ENCODE measurements at regions not wholly inside any gene's neighbourhood (a gene's known extent, or its start where the extent isn't known, plus 50 kb on each side); places are given as distances from the start of the nearest gene placed in this dataset.

GRCh38 chr3:152976239-152976638 is 141.3 kb downstream of the P2RY1 start:
- no peak for TF ChIP-seq CTCF (IDR thresholded peaks at IDR 0.05; ENCODE audit: insufficient read depth, low read length)
- no peak for TF ChIP-seq POLR2AphosphoS5 (IDR thresholded peaks at IDR 0.05; ENCODE audit: low read depth)
- TF ChIP-seq SPI1 (IDR thresholded peaks at IDR 0.05; ENCODE audit: borderline replicate concordance, low read depth): no peak
- TF ChIP-seq REST (IDR thresholded peaks at IDR 0.05; ENCODE audit: insufficient replicate concordance, low read depth): no peak
- DNase-seq (ENCODE audit: low read depth in 1 of 2, low spot score in 1 of 2): no peak
- no peak overlapping the region for H3K27ac ChIP-seq (replicated peaks)

GRCh38 chr3:152977366-152977765 is 142.4 kb downstream of the P2RY1 start:
- no peak for DNase-seq (ENCODE audit: low read depth in 1 of 2, low spot score in 1 of 2)
- Histone ChIP-seq H3K4me3 (replicated peaks; ENCODE audit: insufficient read depth, low read length) (no peak overlapping the region), H3K27ac (replicated peaks) (no peak overlapping the region), H3K27me3 (ENCODE audit: insufficient read depth, poor library complexity, severe bottlenecking) (no peaks in the 10 kb centered on the region)
- TF ChIP-seq GABPA (IDR thresholded peaks at IDR 0.05; ENCODE audit: low read depth) (no peak), REST (IDR thresholded peaks at IDR 0.05; ENCODE audit: insufficient replicate concordance, low read depth) (no peak)

More at GRCh38 chr3:152976239-152976638, 141.3 kb downstream of the P2RY1 start:
- H3K4me3 ChIP-seq (replicated peaks; ENCODE audit: insufficient read depth, low read length): no peak overlapping the region
- H3K27me3 ChIP-seq (ENCODE audit: insufficient read depth, poor library complexity, severe bottlenecking): no peaks in the 10 kb centered on the region

- Histone ChIP-seq H3K4me3 (replicated peaks; ENCODE audit: insufficient read depth, low read length) (no peak overlapping the region), H3K27me3 (ENCODE audit: insufficient read depth, poor library complexity, severe bottlenecking) (no peaks in the 10 kb centered on the region), H3K27ac (replicated peaks) (no peak overlapping the region)
- no peak for TF ChIP-seq SPI1 (IDR thresholded peaks at IDR 0.05; ENCODE audit: borderline replicate concordance, low read depth)
- TF ChIP-seq POLR2AphosphoS5 (IDR thresholded peaks at IDR 0.05; ENCODE audit: low read depth): no peak
- TF ChIP-seq GABPA (IDR thresholded peaks at IDR 0.05; ENCODE audit: low read depth): no peak
- TF ChIP-seq CTCF (IDR thresholded peaks at IDR 0.05; ENCODE audit: insufficient read depth, low read length): no peak
- TF ChIP-seq REST (IDR thresholded peaks at IDR 0.05; ENCODE audit: insufficient replicate concordance, low read depth): no peak
- no peak for DNase-seq (ENCODE audit: low read depth in 1 of 2, low spot score in 1 of 2)
Observed at GRCh38 chr3:152978152-152978551, 143.2 kb downstream of the P2RY1 start.

GRCh38 chr3:152997526-152997925 is 162.6 kb downstream of the P2RY1 start:
- Histone ChIP-seq H3K27me3 (ENCODE audit: insufficient read depth, poor library complexity, severe bottlenecking) (no peaks in the 10 kb centered on the region), H3K27ac (replicated peaks) (no peak overlapping the region), H3K4me3 (replicated peaks; ENCODE audit: insufficient read depth, low read length) (no peak overlapping the region)
- TF ChIP-seq GABPA (IDR thresholded peaks at IDR 0.05; ENCODE audit: low read depth) (no peak), CTCF (IDR thresholded peaks at IDR 0.05; ENCODE audit: insufficient read depth, low read length) (no peak), SPI1 (IDR thresholded peaks at IDR 0.05; ENCODE audit: borderline replicate concordance, low read depth) (no peak), REST (IDR thresholded peaks at IDR 0.05; ENCODE audit: insufficient replicate concordance, low read depth) (no peak), POLR2AphosphoS5 (IDR thresholded peaks at IDR 0.05; ENCODE audit: low read depth) (no peak)
- no peak for DNase-seq (ENCODE audit: low read depth in 1 of 2, low spot score in 1 of 2)
